GM18498 (cell line): ENCODE measurements at regions not wholly inside any gene's neighbourhood (a gene's known extent, or its start where the extent isn't known, plus 50 kb on each side); places are given as distances from the start of the nearest gene placed in this dataset.
A peak's percentile ranks its signal among the peaks of the same experiment; 100 is the strongest.

ENCODE experiments used
- ATAC-seq: cut with Tn5 transposase; IDR thresholded peaks from one replicate; pipeline ENCODE4 v1.9.1; 2021; ENCODE audit warnings: mild to moderate bottlenecking, moderate library complexity; ENCODE audit not compliant: unreplicated experiment

GRCh38 chr14:51145246-51145645, 50.3 kb upstream of the TRIM9 start:
- ATAC-seq = no peak

GRCh38 chr14:51147183-51147582, 52.3 kb upstream of the TRIM9 start:
- ATAC-seq = no peak

GRCh38 chr14:51155326-51155725, 60.4 kb upstream of the TRIM9 start:
- ATAC-seq = no peak

GRCh38 chr14:51157012-51157411, 62.1 kb upstream of the TRIM9 start:
- peak; percentile 69 for ATAC-seq

GRCh38 chr14:51160871-51161270, 66.0 kb upstream of the TRIM9 start:
- no peak for ATAC-seq

GRCh38 chr14:51165415-51165814, 70.5 kb upstream of the TRIM9 start:
- no peak for ATAC-seq

GRCh38 chr14:51167587-51168214, 72.3 kb upstream of the TMX1 start:
- ATAC-seq = no peak

- ATAC-seq = no peak
Observed at GRCh38 chr14:51168215-51168613, 71.8 kb upstream of the TMX1 start.

- ATAC-seq = no peak
Observed at GRCh38 chr14:51173863-51174262, 66.2 kb upstream of the TMX1 start.

GRCh38 chr14:51176839-51177238, 63.2 kb upstream of the TMX1 start:
- ATAC-seq = no peak

- ATAC-seq = peak; percentile 86
Observed at GRCh38 chr14:51180577-51180976, 59.5 kb upstream of the TMX1 start.

- no peak for ATAC-seq
Observed at GRCh38 chr14:51182131-51182565, 57.9 kb upstream of the TMX1 start.

- ATAC-seq = no peak
Observed at GRCh38 chr14:51185180-51185579, 54.9 kb upstream of the TMX1 start.

GRCh38 chr14:51185754-51186153, 54.3 kb upstream of the TMX1 start:
- peak; percentile 81 for ATAC-seq

- no peak for ATAC-seq
Observed at GRCh38 chr14:51188566-51189185, 51.4 kb upstream of the TMX1 start.

GRCh38 chr14:51189600-51190376, 50.3 kb upstream of the TMX1 start:
- no peak for ATAC-seq
